ENCODE measurements at regions not wholly inside any gene's neighbourhood (a gene's known extent, or its start where the extent isn't known, plus 50 kb on each side); places are given as distances from the start of the nearest gene placed in this dataset.

- TF ChIP-seq CTCF (IDR thresholded peaks at IDR 0.05; ENCODE audit: insufficient read depth, low read depth, low read length) (no peak), EZH2 (IDR thresholded peaks at IDR 0.05; ENCODE audit: insufficient read depth, low read length) (no peak)
Observed at GRCh38 chr11:120034881-120035630, 102.9 kb downstream of the TRIM29 start.

Measured in astrocyte (in vitro differentiated cells and primary cell).